ENCODE measurements at regions not wholly inside any gene's neighbourhood (a gene's known extent, or its start where the extent isn't known, plus 50 kb on each side); places are given as distances from the start of the nearest gene placed in this dataset.

GRCh38 chr2:5145053-5145452, 547.1 kb upstream of the SOX11 start:
- Mint-ChIP-seq H3K27me3 (ENCODE audit: insufficient read depth, low read depth) (peaks cover 5% of the 10 kb centered on the region), H3K27ac (no peak overlapping the region), H3K4me1 (no peaks in the 10 kb centered on the region), H3K4me3 (no peak overlapping the region), H3K36me3 (peaks cover 2% of the 10 kb centered on the region), H3K9me3 (peaks cover 7% of the 10 kb centered on the region)
- no peaks in the 10 kb centered on the region for H3K79me2 ChIP-seq (ENCODE audit: low read depth)
- no peak overlapping the region for H3K27ac ChIP-seq
- no peaks in the 10 kb centered on the region for H3K4me1 ChIP-seq
- H3K9me3 ChIP-seq (ENCODE audit: low read depth) = no peaks in the 10 kb centered on the region
- no peaks in the 10 kb centered on the region for H3F3A ChIP-seq (ENCODE audit: low read depth)
- no peaks in the 10 kb centered on the region for H3K27me3 ChIP-seq
- no peak overlapping the region for H3K4me2 ChIP-seq
- TF ChIP-seq EZH2phosphoT487 (IDR thresholded peaks at IDR 0.05) (no peak), CTCF (IDR thresholded peaks at IDR 0.05) (no peak), EZH2 (IDR thresholded peaks at IDR 0.05) (no peak)
- H3K4me3 ChIP-seq = no peak overlapping the region
- DNase-seq (ENCODE audit: low spot score) = no peak
- no peak overlapping the region for H3K9ac ChIP-seq
- no peaks in the 10 kb centered on the region for H4K20me1 ChIP-seq (ENCODE audit: low read depth)
- no peaks in the 10 kb centered on the region for H3K36me3 ChIP-seq
- no peak overlapping the region for H2AFZ ChIP-seq (replicated peaks)

GRCh38 chr2:5145801-5146200, 546.4 kb upstream of the SOX11 start:
- Mint-ChIP-seq H3K9me3 (peaks cover 7% of the 10 kb centered on the region), H3K4me3 (no peak overlapping the region), H3K36me3 (peaks cover 2% of the 10 kb centered on the region), H3K27me3 (ENCODE audit: insufficient read depth, low read depth) (peaks cover 5% of the 10 kb centered on the region), H3K27ac (no peak overlapping the region), H3K4me1 (no peaks in the 10 kb centered on the region)
- TF ChIP-seq EZH2 (IDR thresholded peaks at IDR 0.05) (no peak), CTCF (IDR thresholded peaks at IDR 0.05) (no peak), EZH2phosphoT487 (IDR thresholded peaks at IDR 0.05) (no peak)
- H3K9ac ChIP-seq = no peak overlapping the region
- H4K20me1 ChIP-seq (ENCODE audit: low read depth) = no peaks in the 10 kb centered on the region
- DNase-seq (ENCODE audit: low spot score) = no peak
- H3K4me1 ChIP-seq = no peaks in the 10 kb centered on the region
- no peak overlapping the region for H3K4me2 ChIP-seq
- no peaks in the 10 kb centered on the region for H3K79me2 ChIP-seq (ENCODE audit: low read depth)
- no peaks in the 10 kb centered on the region for H3K9me3 ChIP-seq (ENCODE audit: low read depth)
- no peaks in the 10 kb centered on the region for H3K27me3 ChIP-seq
- H3F3A ChIP-seq (ENCODE audit: low read depth) = no peaks in the 10 kb centered on the region
- no peaks in the 10 kb centered on the region for H3K36me3 ChIP-seq
- no peak overlapping the region for H3K4me3 ChIP-seq
- H2AFZ ChIP-seq (replicated peaks) = no peak overlapping the region
- H3K27ac ChIP-seq = no peak overlapping the region

- peaks cover 10% of the 10 kb centered on the region for H3K9me3 Mint-ChIP-seq
These were observed 543.6 kb upstream of the SOX11 start for GRCh38 chr2:5148392-5149085.

More at GRCh38 chr2:5148392-5149085, 543.6 kb upstream of the SOX11 start:
- H3K36me3 Mint-ChIP-seq = peaks cover 4% of the 10 kb centered on the region
- no peaks in the 10 kb centered on the region for H3K4me1 Mint-ChIP-seq
- DNase-seq (ENCODE audit: low spot score) = no peak
- Histone ChIP-seq H3K27me3 (no peaks in the 10 kb centered on the region), H3K36me3 (no peaks in the 10 kb centered on the region), H3K27ac (no peak overlapping the region), H3K4me3 (no peak overlapping the region), H3K9me3 (ENCODE audit: low read depth) (no peaks in the 10 kb centered on the region), H3K4me2 (no peak overlapping the region), H3F3A (ENCODE audit: low read depth) (no peaks in the 10 kb centered on the region), H3K4me1 (no peaks in the 10 kb centered on the region), H2AFZ (replicated peaks) (no peak overlapping the region), H3K79me2 (ENCODE audit: low read depth) (no peaks in the 10 kb centered on the region), H3K9ac (no peak overlapping the region), H4K20me1 (ENCODE audit: low read depth) (no peaks in the 10 kb centered on the region)
- H3K4me3 Mint-ChIP-seq = no peak overlapping the region
- H3K27me3 Mint-ChIP-seq (ENCODE audit: insufficient read depth, low read depth) = peaks cover 5% of the 10 kb centered on the region
- TF ChIP-seq CTCF (IDR thresholded peaks at IDR 0.05) (no peak), EZH2phosphoT487 (IDR thresholded peaks at IDR 0.05) (no peak), EZH2 (IDR thresholded peaks at IDR 0.05) (no peak)
- no peak overlapping the region for H3K27ac Mint-ChIP-seq

Data from neural progenitor cell (in vitro differentiated cells).